ENCODE measurements at regions not wholly inside any gene's neighbourhood (a gene's known extent, or its start where the extent isn't known, plus 50 kb on each side); places are given as distances from the start of the nearest gene placed in this dataset.
"Not testable (repeated sequence)": the region's sequence is repeated elsewhere in the genome, so short reads cannot be mapped to it uniquely, and the experiment has no call there.

DNA sequence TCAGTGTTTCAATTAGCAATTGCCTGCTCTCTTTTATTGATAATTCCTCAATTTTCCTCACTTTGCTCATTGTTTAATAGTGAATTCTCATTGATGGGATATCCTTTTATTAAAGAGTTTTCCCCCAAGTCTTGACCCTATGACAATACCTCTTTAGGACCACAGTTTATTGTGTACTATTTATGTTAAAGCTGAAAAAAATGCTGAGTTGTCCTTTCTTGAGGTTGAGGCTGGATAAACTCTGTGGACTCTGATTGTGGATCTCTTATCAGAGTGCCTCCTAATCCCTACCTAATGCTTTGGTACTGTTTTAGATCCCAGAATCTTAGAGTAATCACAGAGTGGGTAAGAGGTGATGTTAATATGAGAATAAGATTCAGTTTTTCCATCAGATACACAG, 416.3 kb upstream of the GBE1 start:
- intact Hi-C loops (cut with DNase I), result no loop called here
- Histone ChIP-seq H3K36me3 (no peaks in the 10 kb centered on the region), H3K27me3 (no peaks in the 10 kb centered on the region), H3K4me1 (no peaks in the 10 kb centered on the region), H3K27ac (no peak overlapping the region), H3K4me3 (no peak overlapping the region), H3K9me3 (no peaks in the 10 kb centered on the region)
- FAIRE-seq, result no peak
- DNase-seq, result no peak
- no peak for ATAC-seq
- TF ChIP-seq, protein P1, sequence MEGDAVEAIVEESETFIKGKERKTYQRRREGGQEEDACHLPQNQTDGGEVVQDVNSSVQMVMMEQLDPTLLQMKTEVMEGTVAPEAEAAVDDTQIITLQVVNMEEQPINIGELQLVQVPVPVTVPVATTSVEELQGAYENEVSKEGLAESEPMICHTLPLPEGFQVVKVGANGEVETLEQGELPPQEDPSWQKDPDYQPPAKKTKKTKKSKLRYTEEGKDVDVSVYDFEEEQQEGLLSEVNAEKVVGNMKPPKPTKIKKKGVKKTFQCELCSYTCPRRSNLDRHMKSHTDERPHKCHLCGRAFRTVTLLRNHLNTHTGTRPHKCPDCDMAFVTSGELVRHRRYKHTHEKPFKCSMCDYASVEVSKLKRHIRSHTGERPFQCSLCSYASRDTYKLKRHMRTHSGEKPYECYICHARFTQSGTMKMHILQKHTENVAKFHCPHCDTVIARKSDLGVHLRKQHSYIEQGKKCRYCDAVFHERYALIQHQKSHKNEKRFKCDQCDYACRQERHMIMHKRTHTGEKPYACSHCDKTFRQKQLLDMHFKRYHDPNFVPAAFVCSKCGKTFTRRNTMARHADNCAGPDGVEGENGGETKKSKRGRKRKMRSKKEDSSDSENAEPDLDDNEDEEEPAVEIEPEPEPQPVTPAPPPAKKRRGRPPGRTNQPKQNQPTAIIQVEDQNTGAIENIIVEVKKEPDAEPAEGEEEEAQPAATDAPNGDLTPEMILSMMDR (IDR thresholded peaks at IDR 0.05), result no peak

DNA sequence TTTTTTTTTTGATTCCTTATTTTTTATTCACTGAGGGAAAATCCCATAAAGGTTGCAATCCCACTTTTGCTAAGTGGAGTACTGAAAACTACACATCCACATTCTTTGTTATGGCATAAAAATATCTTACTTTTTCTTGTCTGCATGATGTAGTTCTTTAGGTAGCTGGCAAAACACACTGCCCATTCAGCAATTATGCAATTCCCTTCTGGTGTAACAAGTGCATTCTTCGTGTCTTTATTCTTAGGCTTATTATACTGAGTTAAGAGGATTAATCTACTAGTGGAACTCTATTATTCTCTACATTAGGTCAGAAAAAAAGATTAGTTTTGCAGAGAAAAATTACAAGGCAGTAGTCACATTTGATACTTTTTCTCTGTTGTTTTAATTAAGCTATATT, 403.8 kb upstream of the GBE1 start:
- no peak for FAIRE-seq
- WGBS, 2 donors, result 56 to 75% methylated on average over 1 of the region's 1 CpG
- Histone ChIP-seq H3K27ac (no peak overlapping the region), H3K36me3 (no peaks in the 10 kb centered on the region), H3K27me3 (peaks cover 0 to 2% (median 0%) of the 10 kb centered on the region in 4 donors), H3K4me3 (no peak overlapping the region), H3K9me3 (no peaks in the 10 kb centered on the region), H3K4me1 (no peaks in the 10 kb centered on the region)
- intact Hi-C loops (cut with DNase I), result no loop called here
- TF ChIP-seq, protein P1 (IDR thresholded peaks at IDR 0.05), result no peak
- no peak for DNase-seq
- ATAC-seq, result no peak

DNA sequence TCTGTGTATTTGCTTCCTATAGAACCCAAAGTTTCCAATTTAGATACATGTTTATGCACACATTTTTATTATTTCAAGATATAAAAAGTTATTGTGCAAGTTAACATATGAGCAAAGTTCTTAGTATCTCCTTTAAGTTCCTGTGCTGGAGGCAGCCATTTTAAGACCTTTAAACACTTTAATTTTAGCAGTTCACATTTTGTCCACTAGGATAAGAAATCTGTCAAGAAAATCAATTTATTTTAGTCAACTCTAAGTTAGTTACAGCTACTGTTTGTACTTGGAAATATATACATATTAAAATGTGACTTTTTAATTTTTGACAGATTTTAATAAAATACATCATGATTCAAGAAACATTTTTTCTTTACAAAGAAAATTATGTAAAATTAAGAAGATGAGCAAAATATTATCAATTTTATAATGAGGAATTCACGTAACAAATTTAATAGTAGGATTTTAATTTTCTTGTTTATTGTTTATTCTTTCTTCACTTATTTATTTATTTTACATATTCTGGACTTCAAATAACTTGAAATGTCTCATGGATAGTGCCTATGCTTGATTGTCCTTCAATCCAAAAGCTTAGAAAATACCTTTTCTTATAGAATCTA, 402.6 kb upstream of the GBE1 start:
- no peak for ATAC-seq
- TF ChIP-seq, protein P1 (IDR thresholded peaks at IDR 0.05), result peak in 2 of 4 donors; percentile 12 to 42
- FAIRE-seq, result peak; percentile 37
- Histone ChIP-seq H3K36me3 (no peaks in the 10 kb centered on the region), H3K27ac (no peak overlapping the region), H3K27me3 (peaks cover 0 to 2% (median 0%) of the 10 kb centered on the region in 4 donors), H3K4me3 (no peak overlapping the region), H3K9me3 (no peaks in the 10 kb centered on the region), H3K4me1 (no peaks in the 10 kb centered on the region)
- WGBS, 2 donors, result 82 to 93% methylated on average over 1 of the region's 1 CpG
- intact Hi-C loops (cut with DNase I), result no loop called here
- no peak for DNase-seq

DNA sequence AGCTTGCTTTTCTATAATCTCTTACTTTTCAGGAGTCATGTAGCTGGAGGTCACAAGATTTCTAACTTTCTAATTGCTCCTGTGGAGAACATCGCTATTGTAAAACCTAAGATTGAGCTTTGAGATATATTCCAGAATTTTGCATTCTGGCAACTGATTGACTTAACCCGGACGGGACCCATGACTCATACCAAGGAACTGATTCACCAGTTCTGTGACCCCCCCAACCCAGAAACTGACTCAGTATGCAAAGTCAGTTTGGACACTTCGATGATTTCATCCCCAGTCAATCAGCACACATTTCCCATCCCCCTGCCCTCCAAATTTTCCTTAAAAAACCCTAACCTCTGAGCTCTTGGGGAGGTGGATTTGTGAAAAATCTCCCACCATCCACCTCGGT, 396.5 kb upstream of the GBE1 start:
- Histone ChIP-seq H3K36me3 (no peaks in the 10 kb centered on the region), H3K27ac (no peak overlapping the region), H3K4me3 (no peak overlapping the region), H3K9me3 (no peaks in the 10 kb centered on the region), H3K27me3 (no peaks in the 10 kb centered on the region), H3K4me1 (no peaks in the 10 kb centered on the region)
- ATAC-seq (no peak), DNase-seq (no peak), FAIRE-seq (no peak)
- TF ChIP-seq, protein P1 (IDR thresholded peaks at IDR 0.05), result no peak
- intact Hi-C loops (cut with DNase I), result no loop called here
- 76 to 81% methylated on average over 5 of the region's 5 CpGs for WGBS, 2 donors

DNA sequence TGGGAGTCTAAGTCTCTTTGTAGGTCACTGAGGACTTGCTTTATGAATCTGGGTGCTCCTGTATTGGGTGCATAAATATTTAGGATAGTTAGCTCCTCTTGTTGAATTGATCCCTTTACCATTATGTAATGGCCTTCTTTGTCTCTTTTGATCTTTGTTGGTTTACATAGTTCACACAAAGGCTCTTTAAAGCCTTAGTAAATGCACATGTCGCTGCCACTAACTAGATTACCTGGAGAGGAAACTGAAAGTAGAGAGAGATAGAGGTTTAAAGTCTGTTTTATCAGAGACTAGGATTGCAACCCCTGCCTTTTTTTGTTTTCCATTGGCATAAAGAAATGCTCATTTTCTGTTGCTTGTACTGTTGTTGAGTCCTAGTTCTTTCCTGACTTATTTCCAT, 392.4 kb upstream of the GBE1 start:
- H3K9me3 ChIP-seq; intact Hi-C loops (cut with DNase I); ATAC-seq; H3K4me3 ChIP-seq; FAIRE-seq; DNase-seq; H3K36me3 ChIP-seq; H3K4me1 ChIP-seq; H3K27ac ChIP-seq; H3K27me3 ChIP-seq: not testable (repeated sequence)
- 33 to 41% methylated on average over 1 of the region's 1 CpG for WGBS, 2 donors

Measured in pancreas (tissue), 10 donors.